ENCODE measurements at regions not wholly inside any gene's neighbourhood (a gene's known extent, or its start where the extent isn't known, plus 50 kb on each side); places are given as distances from the start of the nearest gene placed in this dataset.

- TF ChIP-seq POLR2AphosphoS5 (IDR thresholded peaks at IDR 0.05; ENCODE audit: low read depth), result no peak
- no peak for TF ChIP-seq CTCF (IDR thresholded peaks at IDR 0.05; ENCODE audit: insufficient read depth, low read length)
- Histone ChIP-seq H3K4me3 (replicated peaks; ENCODE audit: insufficient read depth, low read length) (no peak overlapping the region), H3K27me3 (ENCODE audit: insufficient read depth, poor library complexity, severe bottlenecking) (peaks cover 3% of the 10 kb centered on the region)
These were observed 89.6 kb downstream of the DDX1 start for GRCh38 chr2:15681089-15681885.

GRCh38 chr2:15682354-15682753 is 90.7 kb downstream of the DDX1 start:
- DNase-seq (ENCODE audit: low read depth in 1 of 2, low spot score in 1 of 2), result no peak
- no peak for TF ChIP-seq GABPA (IDR thresholded peaks at IDR 0.05; ENCODE audit: low read depth)
- no peak for TF ChIP-seq REST (IDR thresholded peaks at IDR 0.05; ENCODE audit: insufficient replicate concordance, low read depth)
- TF ChIP-seq CTCF (IDR thresholded peaks at IDR 0.05; ENCODE audit: insufficient read depth, low read length), result no peak
- TF ChIP-seq POLR2AphosphoS5 (IDR thresholded peaks at IDR 0.05; ENCODE audit: low read depth), result no peak
- no peak for TF ChIP-seq SPI1 (IDR thresholded peaks at IDR 0.05; ENCODE audit: borderline replicate concordance, low read depth)
- peaks cover 5% of the 10 kb centered on the region for H3K27me3 ChIP-seq (ENCODE audit: insufficient read depth, poor library complexity, severe bottlenecking)

More at GRCh38 chr2:15681089-15681885, 89.6 kb downstream of the DDX1 start:
- H3K27ac ChIP-seq (replicated peaks), result no peak overlapping the region
- no peak for DNase-seq (ENCODE audit: low read depth in 1 of 2, low spot score in 1 of 2)

GRCh38 chr2:15684161-15685039 is 92.7 kb downstream of the DDX1 start:
- TF ChIP-seq SPI1 (IDR thresholded peaks at IDR 0.05; ENCODE audit: borderline replicate concordance, low read depth) (no peak), GABPA (IDR thresholded peaks at IDR 0.05; ENCODE audit: low read depth) (no peak), REST (IDR thresholded peaks at IDR 0.05; ENCODE audit: insufficient replicate concordance, low read depth) (no peak), CTCF (IDR thresholded peaks at IDR 0.05; ENCODE audit: insufficient read depth, low read length) (no peak)
- no peak for DNase-seq (ENCODE audit: low read depth in 1 of 2, low spot score in 1 of 2)
- Histone ChIP-seq H3K4me3 (replicated peaks; ENCODE audit: insufficient read depth, low read length) (no peak overlapping the region), H3K27me3 (ENCODE audit: insufficient read depth, poor library complexity, severe bottlenecking) (peaks cover 9% of the 10 kb centered on the region), H3K27ac (replicated peaks) (no peak overlapping the region)

More at GRCh38 chr2:15682354-15682753, 90.7 kb downstream of the DDX1 start:
- Histone ChIP-seq H3K4me3 (replicated peaks; ENCODE audit: insufficient read depth, low read length) (no peak overlapping the region), H3K27ac (replicated peaks) (no peak overlapping the region)

All from HL-60 (cell line).